GM19438 (cell line): ENCODE measurements at regions not wholly inside any gene's neighbourhood (a gene's known extent, or its start where the extent isn't known, plus 50 kb on each side); places are given as distances from the start of the nearest gene placed in this dataset.
"Not testable (repeated sequence)": the region's sequence is repeated elsewhere in the genome, so short reads cannot be mapped to it uniquely, and the experiment has no call there.

Source experiments
- ATAC-seq: cut with Tn5 transposase; IDR thresholded peaks from one replicate; pipeline ENCODE4 v1.9.1; 2021; ENCODE audit warnings: low read depth; ENCODE audit not compliant: unreplicated experiment

- ATAC-seq, result no peak
These were observed 59.0 kb downstream of the FASLG start for GRCh38 chr1:172717722-172718465.

GRCh38 chr1:172719066-172719627, 60.2 kb downstream of the FASLG start:
- ATAC-seq, result no peak

GRCh38 chr1:172719694-172720138, 60.8 kb downstream of the FASLG start:
- ATAC-seq, result no peak

DNA sequence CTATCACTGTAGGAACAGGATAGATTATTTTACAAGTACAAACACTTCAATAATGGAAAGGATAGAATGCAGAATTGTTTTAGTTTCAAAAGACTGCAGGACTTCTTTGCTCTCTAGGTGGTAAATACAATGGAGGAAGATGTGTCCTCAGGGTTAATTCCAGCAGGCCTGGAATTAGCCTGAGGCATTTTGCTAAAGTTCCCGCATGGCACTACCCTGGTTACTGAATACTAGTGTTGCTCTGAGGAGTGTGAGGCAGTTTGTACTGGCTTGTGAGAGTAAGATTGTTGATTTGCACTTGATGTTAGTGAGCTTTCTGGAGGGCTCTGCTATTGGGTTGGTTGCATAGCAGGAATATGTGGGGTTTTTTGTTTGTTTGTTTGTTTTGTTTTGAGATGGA, 61.4 kb downstream of the FASLG start:
- ATAC-seq, result no peak

DNA sequence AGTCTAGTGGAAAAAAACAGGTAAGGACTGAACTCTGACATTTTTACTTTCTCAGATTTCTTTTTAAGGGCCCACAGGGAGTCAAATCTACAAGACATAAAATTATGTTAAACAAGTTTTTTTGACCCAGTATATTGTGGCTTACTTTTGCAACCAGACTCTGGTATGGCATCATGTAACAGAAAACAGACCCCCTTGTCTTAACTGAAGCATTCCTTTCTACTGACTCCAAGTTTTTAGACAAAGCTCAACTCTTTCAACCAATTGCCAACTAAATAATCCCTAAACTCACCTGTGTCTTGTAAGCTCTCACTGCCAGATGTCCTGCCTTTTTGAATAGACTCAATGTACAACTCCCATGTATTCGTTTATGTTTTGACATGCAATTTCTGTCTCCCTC, 64.3 kb downstream of the FASLG start:
- ATAC-seq, result no peak

- ATAC-seq, result no peak
These were observed 65.3 kb downstream of the FASLG start for GRCh38 chr1:172724232-172724631.

DNA sequence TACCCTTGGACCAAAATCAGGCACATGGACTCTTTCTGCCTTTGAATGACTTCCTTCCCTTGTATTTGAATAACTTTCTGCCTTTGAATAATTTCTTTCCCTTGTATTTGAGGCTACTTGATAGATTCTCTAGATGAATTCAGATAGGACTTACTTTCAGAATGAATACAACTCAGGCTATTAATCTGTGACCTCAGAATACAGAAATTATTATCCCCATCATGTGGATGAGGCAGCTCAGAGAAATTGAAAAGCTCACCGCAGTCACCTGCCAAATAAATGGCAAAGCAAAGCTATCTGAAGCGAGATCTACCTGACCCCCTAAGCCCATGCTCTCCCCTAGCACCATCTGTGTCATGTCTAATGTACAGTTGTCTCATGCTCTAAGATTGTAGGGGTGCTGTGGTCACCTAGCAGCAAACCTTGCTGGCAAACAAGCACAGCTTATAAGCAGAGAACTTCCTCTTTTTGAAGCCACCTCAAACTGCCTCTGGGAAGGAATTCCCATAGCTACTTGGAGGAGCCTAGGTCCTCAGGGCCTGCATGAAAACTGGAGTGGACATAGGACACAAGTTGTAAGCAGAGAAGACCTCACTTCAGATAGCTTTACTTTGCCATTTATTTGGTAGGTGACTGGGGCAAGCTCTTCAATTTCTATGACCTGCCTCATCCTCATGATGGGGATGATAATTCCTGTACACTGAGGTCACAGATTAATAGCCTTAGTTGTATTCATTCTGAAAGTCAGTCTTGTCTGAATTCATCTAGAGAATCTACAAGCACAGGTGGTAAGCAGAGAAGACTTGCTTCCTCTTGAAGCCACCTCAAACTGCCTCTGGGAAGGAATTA, 66.1 kb downstream of the FASLG start:
- ATAC-seq, result peak; percentile 85

DNA sequence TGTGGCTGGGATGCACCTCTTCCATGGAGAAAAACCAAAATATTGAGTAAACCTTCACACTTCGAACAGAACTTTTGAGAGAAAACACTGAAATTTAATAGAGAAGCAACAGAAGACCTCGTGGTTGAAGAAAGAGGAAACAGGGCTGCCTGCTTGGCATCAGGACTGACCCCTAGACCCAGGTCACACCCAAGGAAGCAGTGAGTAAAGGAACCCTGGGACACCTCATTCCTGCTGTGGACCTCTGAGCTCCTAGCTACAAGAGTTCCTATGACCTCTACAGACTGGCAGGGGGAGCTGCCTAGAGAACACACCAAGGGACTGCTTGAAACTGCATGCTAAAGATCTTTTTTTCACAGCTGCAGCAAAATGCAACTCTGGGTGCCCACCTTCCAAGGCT, 67.8 kb downstream of the FASLG start:
- no peak for ATAC-seq

DNA sequence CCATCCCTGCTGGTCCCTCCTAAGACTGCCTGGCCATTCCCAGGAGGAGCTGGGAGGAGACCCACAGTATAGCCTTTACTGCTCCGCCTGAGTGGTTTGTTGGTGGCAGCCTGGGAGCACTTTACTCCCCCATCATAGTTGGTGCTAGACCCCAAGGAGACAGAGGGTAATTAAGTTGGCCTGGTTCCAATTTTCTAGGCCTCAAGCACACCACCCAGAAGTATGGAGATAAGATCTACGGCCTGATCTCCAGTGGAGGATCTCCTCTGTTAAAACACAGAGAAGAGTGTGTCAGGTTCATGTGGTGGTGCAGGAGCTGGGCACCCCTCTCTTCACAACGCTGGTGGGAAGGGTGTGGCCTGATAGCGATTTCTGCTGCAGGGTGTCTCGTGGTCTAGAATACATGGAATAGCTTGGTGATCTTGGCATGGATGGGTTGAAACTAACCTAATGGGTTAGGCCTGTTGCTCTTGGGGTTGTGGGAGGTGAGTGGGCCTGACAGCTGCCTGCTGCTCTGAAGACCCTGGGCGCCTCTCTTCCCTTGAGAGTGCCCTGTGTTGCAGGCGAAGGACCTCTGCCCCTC, 68.5 kb downstream of the FASLG start:
- ATAC-seq, result no peak

DNA sequence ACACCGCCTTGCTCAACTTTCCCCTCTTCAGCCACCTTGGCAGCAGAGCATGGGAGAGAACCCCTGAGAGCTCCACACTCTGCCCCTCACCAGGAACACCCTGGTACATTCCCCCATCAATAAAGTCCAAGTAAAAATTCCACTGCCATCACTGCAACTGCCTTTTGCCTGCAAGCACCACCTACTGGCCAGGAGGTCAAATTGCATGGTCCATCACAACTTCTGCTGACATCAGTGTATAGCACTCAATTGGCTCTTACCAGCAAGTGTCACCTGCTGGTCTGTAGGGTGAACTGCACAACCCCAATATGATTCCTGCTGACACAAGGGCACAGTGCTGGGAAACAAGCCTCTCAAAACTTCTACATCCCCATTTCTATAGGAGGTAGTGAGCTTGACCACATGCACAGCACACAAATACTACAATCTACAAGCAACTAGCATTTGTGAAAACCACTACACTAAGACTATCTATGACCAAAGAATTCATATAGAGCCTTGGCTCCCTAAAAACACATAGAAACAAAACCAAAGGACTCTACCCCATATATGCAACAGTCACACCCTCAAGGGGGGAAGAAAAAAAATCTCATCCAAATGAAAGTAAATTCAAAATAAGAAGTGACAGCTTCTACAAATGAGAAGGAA, 69.2 kb downstream of the FASLG start:
- ATAC-seq, result no peak

DNA sequence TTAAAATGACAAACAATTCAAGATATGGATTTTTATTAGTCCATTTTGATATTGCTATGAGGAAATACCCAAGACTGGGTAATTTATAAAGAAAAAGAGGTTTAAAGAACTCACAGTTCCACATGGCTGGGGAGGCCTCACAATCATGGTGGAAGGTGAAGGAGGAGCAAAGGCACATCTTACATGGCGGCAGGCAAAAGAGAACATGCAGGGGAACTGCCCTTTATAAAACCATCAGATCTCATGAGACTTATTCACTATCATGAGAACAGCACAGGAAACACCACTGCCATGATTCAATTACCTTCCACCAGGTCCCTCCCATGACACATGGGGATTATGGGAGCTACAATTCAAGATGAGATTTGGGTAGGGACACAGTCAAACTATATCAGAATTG, 69.8 kb downstream of the FASLG start:
- not testable (repeated sequence) for ATAC-seq

GRCh38 chr1:172732427-172732826, 73.5 kb downstream of the FASLG start:
- ATAC-seq, result no peak

DNA sequence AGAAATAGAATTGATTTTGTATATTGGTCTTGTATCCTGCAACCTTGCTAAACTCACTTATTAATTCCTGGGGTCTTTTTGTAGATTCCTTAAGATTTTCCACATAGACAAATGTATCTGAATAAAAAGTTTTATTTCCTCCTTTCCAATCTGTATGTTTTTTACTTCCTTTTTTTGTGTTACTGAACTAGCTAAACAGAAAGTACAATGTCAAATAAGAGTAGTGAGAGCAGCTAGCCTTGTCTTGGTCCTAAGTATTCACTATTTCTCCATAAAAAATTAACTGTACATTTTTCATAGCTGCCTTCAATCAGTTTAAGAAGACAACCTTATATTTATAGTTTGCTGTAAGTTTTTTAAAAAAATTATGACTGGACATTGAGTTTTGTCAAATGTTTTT, 74.9 kb downstream of the FASLG start:
- ATAC-seq, result no peak

DNA sequence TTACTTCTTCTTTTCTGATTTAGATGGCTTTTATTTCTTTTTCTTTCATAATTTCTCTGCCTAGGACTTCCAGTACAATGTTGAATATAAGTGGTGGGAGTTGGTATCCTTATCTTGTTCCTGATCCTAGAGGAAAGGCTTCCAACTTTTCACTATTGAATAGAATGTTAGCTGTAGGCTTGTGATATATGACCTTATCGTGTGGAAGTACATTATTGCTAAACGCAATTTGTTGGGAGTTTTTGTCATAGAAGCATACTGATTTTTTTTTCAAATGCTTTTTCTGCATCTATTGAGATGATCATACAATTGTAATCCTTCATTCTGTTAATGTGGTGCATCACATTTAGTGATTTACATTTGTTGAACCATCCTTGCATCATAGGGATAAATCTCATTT, 79.5 kb downstream of the FASLG start:
- ATAC-seq, result no peak

- no peak for ATAC-seq
These were observed 83.9 kb downstream of the FASLG start for GRCh38 chr1:172742599-172743500.

DNA sequence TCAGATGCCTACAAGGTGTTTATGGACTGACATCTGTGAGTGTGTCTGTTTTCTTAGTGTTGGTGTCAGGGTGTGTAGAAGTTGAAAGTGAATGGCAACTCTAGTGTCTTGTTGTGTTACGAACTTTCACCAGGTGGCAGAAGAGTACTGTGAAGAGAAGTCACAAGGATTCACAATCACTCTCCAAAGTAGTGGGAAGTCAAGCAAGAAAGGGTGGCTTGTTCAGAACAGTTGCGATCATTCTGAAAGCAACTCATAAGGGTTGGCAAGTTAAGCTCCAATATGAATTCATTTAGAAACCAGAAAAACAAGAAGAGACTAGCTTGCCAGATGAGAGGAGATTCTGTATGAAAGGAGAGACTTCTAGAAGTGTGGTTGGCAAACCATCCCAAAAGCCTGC, 86.1 kb downstream of the FASLG start:
- ATAC-seq, result peak; percentile 53

GRCh38 chr1:172746091-172746949, 87.4 kb downstream of the FASLG start:
- ATAC-seq, result peak; percentile 88

- no peak for ATAC-seq
These were observed 89.3 kb downstream of the FASLG start for GRCh38 chr1:172748201-172748600.

GRCh38 chr1:172751683-172752082, 92.8 kb downstream of the FASLG start:
- ATAC-seq, result no peak
